Thyroid gland (tissue), 4 donors: ENCODE measurements at regions not wholly inside any gene's neighbourhood (a gene's known extent, or its start where the extent isn't known, plus 50 kb on each side); places are given as distances from the start of the nearest gene placed in this dataset.

Experiments used
- DNase-seq, 2 donors: peaks; one replicate each; pipeline ENCODE4 v3.0.0-alpha.2; 2019
- H3K27ac ChIP-seq, 3 donors: fragments of 200-600 bp; sonication (generic); 1 replicate in 2 of 3; 2 replicates in 1 of 3; pipeline ENCODE4 v1.5.1; 2016 to 2019; ENCODE audit warnings: mild to moderate bottlenecking in 1 of 3, moderate library complexity in 1 of 3
- H3K27me3 ChIP-seq: fragments of 200-600 bp; sonication (generic); one replicate; pipeline ENCODE4 v1.5.1; 2019
- H3K36me3 ChIP-seq, 2 donors: fragments of 200-600 bp; sonication (generic); one replicate each; pipeline ENCODE4 v1.5.1; 2016 to 2019
- H3K4me1 ChIP-seq, 2 donors: fragments of 200-600 bp; sonication (generic); one replicate each; pipeline ENCODE4 v1.5.1; 2017 to 2019
- H3K4me3 ChIP-seq, 3 donors: fragments of 200-600 bp; sonication (generic); replicated peaks in 1 of 3; 1 replicate in 2 of 3; 2 replicates in 1 of 3; pipeline ENCODE4 v1.5.1; 2016; ENCODE audit warnings: mild to moderate bottlenecking in 1 of 3
- H3K9me3 ChIP-seq: fragments of 200-600 bp; sonication (generic); one replicate; pipeline ENCODE4 v1.5.1; 2017
- POLR2A ChIP-seq, 2 donors: fragments of 450-650 bp; IDR thresholded peaks; one replicate each; pipeline ENCODE4 v1.6.1; 2017; ENCODE audit warnings: antibody characterized with exemption in 2 of 2, mild to moderate bottlenecking in 2 of 2, moderate library complexity in 1 of 2
- WGBS, 2 donors: methylation state at CpG; one replicate each; pipeline ENCODE4 v1.1.5; 2017; 5-methylcytosine and 5-hydroxymethylcytosine counted together
- intact Hi-C: fragments of 100-400 bp; cut with DNase I; formaldehyde crosslinking; loops from one replicate; pipeline ENCODE4 v1.15.1; 2023
- TF ChIP-seq, protein P1 (sequence below), 6 experiments: fragments of 200-600 bp in 3 of 6; fragments of 450-650 bp in 3 of 6; sonication (generic) in 3 of 6; IDR thresholded peaks; one replicate each; pipeline ENCODE4 v1.5.1; 2016 to 2019; ENCODE audit warnings: antibody characterized with exemption in 6 of 6, mild to moderate bottlenecking in 2 of 6, inconsistent platforms in 1 of 6, moderate library complexity in 1 of 6

DNA sequence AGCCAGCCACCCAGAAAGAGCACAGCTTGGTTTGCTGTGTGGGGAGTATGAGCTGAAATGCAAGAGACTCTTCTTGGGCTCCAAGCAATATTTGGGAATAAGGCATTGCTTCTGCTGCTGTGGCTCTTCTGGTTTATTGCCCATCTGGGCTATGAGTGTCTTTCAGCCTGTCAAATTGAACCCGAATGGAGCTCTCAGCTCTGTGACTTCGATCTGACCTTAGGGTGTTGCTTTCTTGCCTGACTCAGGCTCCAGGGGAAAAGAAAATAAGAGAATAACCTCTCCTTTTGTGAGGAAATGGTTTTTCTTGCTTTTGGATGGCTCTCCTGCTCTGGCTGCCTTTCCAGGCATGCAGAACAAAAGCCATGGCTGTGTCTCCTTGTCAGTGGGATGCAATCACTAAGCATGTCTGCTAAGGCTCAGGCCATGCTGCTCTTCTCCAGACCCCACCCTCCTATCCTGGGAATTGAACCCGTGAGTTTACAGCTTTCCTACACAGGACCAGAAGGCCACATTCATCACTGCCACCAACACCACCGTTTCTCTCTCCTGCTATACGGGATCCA is 169.4 kb upstream of the JAG1 start:
- Histone ChIP-seq H3K27me3 (no peaks in the 10 kb centered on the region), H3K9me3 (no peaks in the 10 kb centered on the region), H3K4me3 (no peak overlapping the region), H3K4me1 (no peaks in the 10 kb centered on the region), H3K27ac (no peak overlapping the region), H3K36me3 (no peaks in the 10 kb centered on the region)
- no peak for DNase-seq
- no peak for TF ChIP-seq POLR2A (IDR thresholded peaks at IDR 0.05)
- TF ChIP-seq, protein P1, sequence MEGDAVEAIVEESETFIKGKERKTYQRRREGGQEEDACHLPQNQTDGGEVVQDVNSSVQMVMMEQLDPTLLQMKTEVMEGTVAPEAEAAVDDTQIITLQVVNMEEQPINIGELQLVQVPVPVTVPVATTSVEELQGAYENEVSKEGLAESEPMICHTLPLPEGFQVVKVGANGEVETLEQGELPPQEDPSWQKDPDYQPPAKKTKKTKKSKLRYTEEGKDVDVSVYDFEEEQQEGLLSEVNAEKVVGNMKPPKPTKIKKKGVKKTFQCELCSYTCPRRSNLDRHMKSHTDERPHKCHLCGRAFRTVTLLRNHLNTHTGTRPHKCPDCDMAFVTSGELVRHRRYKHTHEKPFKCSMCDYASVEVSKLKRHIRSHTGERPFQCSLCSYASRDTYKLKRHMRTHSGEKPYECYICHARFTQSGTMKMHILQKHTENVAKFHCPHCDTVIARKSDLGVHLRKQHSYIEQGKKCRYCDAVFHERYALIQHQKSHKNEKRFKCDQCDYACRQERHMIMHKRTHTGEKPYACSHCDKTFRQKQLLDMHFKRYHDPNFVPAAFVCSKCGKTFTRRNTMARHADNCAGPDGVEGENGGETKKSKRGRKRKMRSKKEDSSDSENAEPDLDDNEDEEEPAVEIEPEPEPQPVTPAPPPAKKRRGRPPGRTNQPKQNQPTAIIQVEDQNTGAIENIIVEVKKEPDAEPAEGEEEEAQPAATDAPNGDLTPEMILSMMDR (IDR thresholded peaks at IDR 0.05): no peak
- 72 to 78% methylated on average over 5 of the region's 5 CpGs for WGBS, 2 donors
- intact Hi-C loops: no loop called here

DNA sequence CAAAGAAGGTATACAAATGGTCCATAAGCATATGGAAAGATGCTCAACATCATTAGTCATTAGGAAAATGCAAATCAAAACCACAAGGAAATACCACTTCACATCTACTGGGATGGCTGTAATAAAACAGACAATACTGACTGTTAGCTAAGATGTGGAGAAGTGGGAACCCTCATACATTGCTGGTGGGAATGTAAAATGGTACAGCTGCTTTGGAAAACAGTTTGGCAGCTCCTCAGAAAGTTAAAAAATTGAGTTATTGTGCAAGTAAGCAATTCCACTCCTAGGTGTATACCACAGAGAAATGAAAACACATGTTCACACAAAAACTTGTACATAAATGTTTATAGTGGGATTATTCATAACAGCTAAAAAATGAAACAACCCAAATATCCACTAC is 173.0 kb upstream of the JAG1 start:
- intact Hi-C loops: no loop called here
- Histone ChIP-seq H3K4me1 (no peaks in the 10 kb centered on the region), H3K4me3 (no peak overlapping the region), H3K36me3 (no peaks in the 10 kb centered on the region), H3K9me3 (no peaks in the 10 kb centered on the region), H3K27me3 (no peaks in the 10 kb centered on the region), H3K27ac (no peak overlapping the region)
- no peak for TF ChIP-seq POLR2A (IDR thresholded peaks at IDR 0.05)
- TF ChIP-seq, protein P1 (IDR thresholded peaks at IDR 0.05): no peak
- no peak for DNase-seq

DNA sequence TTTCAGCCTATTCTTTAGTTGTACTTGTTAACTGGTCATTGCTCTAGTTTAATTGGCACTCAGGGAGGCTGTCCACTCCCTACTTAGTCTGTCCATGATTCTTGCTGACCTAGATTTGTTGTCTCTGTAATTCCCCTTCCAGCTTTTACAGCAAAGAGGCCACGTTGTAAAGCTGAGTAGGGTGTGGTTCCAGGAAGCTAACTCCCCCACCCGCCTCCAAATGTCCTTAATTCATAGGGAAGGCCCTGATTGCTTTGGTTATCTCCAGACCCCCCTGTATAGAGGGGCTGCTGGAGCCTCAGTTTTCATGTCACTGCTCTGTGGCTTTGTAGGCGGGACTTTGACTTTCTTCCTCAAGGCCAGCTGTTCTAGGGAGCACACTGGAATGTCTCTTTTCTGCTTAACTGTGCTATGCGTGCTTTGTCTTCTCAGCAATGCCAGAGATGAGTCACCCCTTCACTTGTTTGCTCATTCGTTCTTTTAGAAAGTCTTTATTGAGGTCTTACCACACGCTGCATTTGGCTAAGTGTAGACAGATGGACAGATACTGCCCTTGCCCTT is 175.1 kb upstream of the JAG1 start:
- H3K36me3 ChIP-seq: no peaks in the 10 kb centered on the region
- H3K4me1 ChIP-seq: no peaks in the 10 kb centered on the region
- H3K4me3 ChIP-seq: no peak overlapping the region
- H3K27ac ChIP-seq: peak overlapping the region in 1 of 3 donors; percentile 10
- H3K9me3 ChIP-seq: no peaks in the 10 kb centered on the region
- intact Hi-C loops: no loop called here
- 56 to 66% methylated on average over 6 of the region's 6 CpGs for WGBS, 2 donors
- DNase-seq: no peak
- TF ChIP-seq POLR2A (IDR thresholded peaks at IDR 0.05): no peak
- TF ChIP-seq, protein P1 (IDR thresholded peaks at IDR 0.05): no peak
- H3K27me3 ChIP-seq: no peaks in the 10 kb centered on the region

DNA sequence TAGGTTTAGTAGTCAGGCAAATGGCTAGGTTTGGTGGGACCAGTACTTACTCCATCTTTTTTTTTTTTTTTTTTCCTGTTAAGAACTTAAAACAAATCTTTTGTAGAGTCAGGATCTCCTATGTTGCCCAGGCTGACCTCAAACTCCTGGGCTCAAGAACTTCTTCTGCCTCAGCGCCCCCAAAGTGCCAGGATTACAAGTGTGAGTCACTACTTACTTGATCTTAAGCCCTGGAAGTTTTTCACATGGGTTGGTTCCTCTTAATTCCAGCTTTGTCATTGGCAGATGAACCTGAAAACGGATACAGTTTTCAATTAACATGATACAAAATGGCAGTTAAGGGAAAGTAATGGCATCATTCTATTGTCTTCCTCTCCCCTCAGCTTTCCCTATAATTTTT is 179.4 kb upstream of the JAG1 start:
- intact Hi-C loops: no loop called here
- Histone ChIP-seq H3K9me3 (no peaks in the 10 kb centered on the region), H3K27me3 (no peaks in the 10 kb centered on the region), H3K36me3 (no peaks in the 10 kb centered on the region), H3K4me1 (peaks cover 0 to 17% of the 10 kb centered on the region in 2 donors), H3K27ac (no peak overlapping the region), H3K4me3 (no peak overlapping the region)
- no peak for DNase-seq
- TF ChIP-seq, protein P1 (IDR thresholded peaks at IDR 0.05): no peak
- no peak for TF ChIP-seq POLR2A (IDR thresholded peaks at IDR 0.05)
- WGBS, 2 donors: 92 to 95% methylated on average over 2 of the region's 2 CpGs

DNA sequence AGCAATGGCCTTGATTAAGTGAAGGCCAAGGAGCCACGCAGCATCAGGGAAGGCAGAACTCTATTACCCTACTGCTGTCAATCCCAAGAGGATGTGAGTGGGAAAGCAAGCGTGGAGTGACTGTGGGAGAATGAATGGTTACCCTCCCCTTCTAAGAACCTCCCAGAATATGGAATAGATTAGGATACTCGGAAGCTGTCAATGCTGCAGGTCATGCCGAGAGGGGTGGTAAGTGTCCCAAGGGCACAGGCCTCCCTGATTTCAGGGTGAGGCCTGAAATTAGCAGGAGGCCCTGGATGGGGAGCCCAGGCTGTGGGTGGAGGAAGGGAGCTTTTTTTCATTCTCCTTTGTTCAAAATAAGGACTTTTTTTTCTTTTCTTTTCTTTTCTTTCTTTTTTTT is 179.9 kb upstream of the JAG1 start:
- WGBS, 2 donors: 83 to 88% methylated on average over 4 of the region's 4 CpGs
- no peak for TF ChIP-seq POLR2A (IDR thresholded peaks at IDR 0.05)
- TF ChIP-seq, protein P1 (IDR thresholded peaks at IDR 0.05): no peak
- H3K4me3 ChIP-seq: no peak overlapping the region

More for the DNA sequence above, 179.9 kb upstream of the JAG1 start:
- H3K9me3 ChIP-seq: no peaks in the 10 kb centered on the region
- no peaks in the 10 kb centered on the region for H3K36me3 ChIP-seq
- DNase-seq: no peak
- H3K4me1 ChIP-seq: peaks cover 0 to 17% of the 10 kb centered on the region in 2 donors
- H3K27ac ChIP-seq: no peak overlapping the region
- intact Hi-C loops: no loop called here
- H3K27me3 ChIP-seq: no peaks in the 10 kb centered on the region
